Naive thymus-derived CD4-positive, alpha-beta T cell (primary cell): ENCODE measurements at regions not wholly inside any gene's neighbourhood (a gene's known extent, or its start where the extent isn't known, plus 50 kb on each side); places are given as distances from the start of the nearest gene placed in this dataset.

Experiments
- ATAC-seq: fragments of 150-1000 bp; cut with Tn5 transposase; 2 replicates; pipeline ENCODE4 v1.10.0; 2021; ENCODE audit warnings: mild to moderate bottlenecking, moderate library complexity
- CTCF ChIA-PET: fragments of 350-600 bp; sonication (Branson Sonifier 250); formaldehyde crosslinking; loops from one replicate; lab custom pipeline; 2021; ENCODE audit warnings: antibody characterized with exemption; lab: Charles Lee
- POLR2A ChIA-PET: fragments of 350-600 bp; sonication (Branson Sonifier 250); formaldehyde crosslinking; loops from one replicate; lab custom pipeline; 2021; ENCODE audit warnings: antibody characterized with exemption, inconsistent platforms; lab: Charles Lee
- DNase-seq, 9 donors: peaks; one replicate each; pipeline versions ENCODE4 v3.0.0 to v3.0.0-alpha.2; 2020 to 2022; ENCODE audit warnings: mixed read lengths in 1 of 9
- H3K27ac ChIP-seq: one replicate; pipeline ENCODE4 v1.7.0; 2013; ENCODE audit warnings: mild to moderate bottlenecking, low read depth, low read length, moderate library complexity
- H3K27me3 ChIP-seq, 2 donors: one replicate each; pipeline ENCODE4 v1.7.0; 2013; ENCODE audit warnings: low read length in 2 of 2, mild to moderate bottlenecking in 2 of 2, moderate library complexity in 2 of 2; ENCODE audit not compliant: control insufficient read depth in 2 of 2, insufficient read depth in 2 of 2
- H3K36me3 ChIP-seq, 3 experiments: 1 replicate in 2 of 3; 2 replicates in 1 of 3; pipeline ENCODE4 v1.7.0; 2013; ENCODE audit warnings: low read length in 3 of 3, mild to moderate bottlenecking in 3 of 3, moderate library complexity in 1 of 3; ENCODE audit not compliant: insufficient read depth in 3 of 3, control insufficient read depth in 2 of 3
- H3K4me1 ChIP-seq, 2 donors: one replicate each; pipeline ENCODE4 v1.7.0; 2013; ENCODE audit warnings: low read length in 2 of 2, mild to moderate bottlenecking in 2 of 2, moderate library complexity in 1 of 2; ENCODE audit not compliant: control insufficient read depth in 2 of 2, insufficient read depth in 2 of 2
- H3K4me3 ChIP-seq: 2 replicates; pipeline ENCODE4 v1.7.0; 2013; ENCODE audit warnings: mild to moderate bottlenecking, low read length
- H3K9me3 ChIP-seq, 3 experiments: 1 replicate in 2 of 3; 2 replicates in 1 of 3; pipeline ENCODE4 v1.7.0; 2013; ENCODE audit warnings: low read length in 3 of 3; ENCODE audit not compliant: control insufficient read depth in 2 of 3
- H3K27ac Mint-ChIP-seq, 9 donors: one replicate each; pipeline ENCODE4 v1.8.0; 2020 to 2022; ENCODE audit warnings: mixed read lengths in 9 of 9, mild to moderate bottlenecking in 8 of 9, moderate library complexity in 5 of 9, inconsistent platforms in 2 of 9
- H3K27me3 Mint-ChIP-seq, 5 donors: one replicate each; pipeline ENCODE4 v1.8.0; 2021 to 2022; ENCODE audit warnings: mixed read lengths in 5 of 5, mild to moderate bottlenecking in 1 of 5
- H3K36me3 Mint-ChIP-seq, 5 donors: one replicate each; pipeline ENCODE4 v1.8.0; 2020 to 2022; ENCODE audit warnings: mixed read lengths in 5 of 5, mild to moderate bottlenecking in 3 of 5, inconsistent platforms in 1 of 5
- H3K4me1 Mint-ChIP-seq, 7 donors: one replicate each; pipeline ENCODE4 v1.8.0; 2020 to 2022; ENCODE audit warnings: mixed read lengths in 7 of 7, mild to moderate bottlenecking in 3 of 7, inconsistent platforms in 1 of 7
- H3K4me3 Mint-ChIP-seq, 10 donors: one replicate each; pipeline ENCODE4 v1.8.0; 2020 to 2022; ENCODE audit warnings: mild to moderate bottlenecking in 10 of 10, mixed read lengths in 10 of 10, moderate library complexity in 6 of 10, inconsistent platforms in 2 of 10
- H3K9me3 Mint-ChIP-seq, 11 donors: one replicate each; pipeline ENCODE4 v1.8.0; 2020 to 2022; ENCODE audit warnings: mixed read lengths in 11 of 11, mild to moderate bottlenecking in 4 of 11, inconsistent platforms in 1 of 11, moderate library complexity in 1 of 11
- intact Hi-C, 2 donors: fragments of 100-400 bp; cut with micrococcal nuclease; formaldehyde crosslinking; loops; one replicate each; pipeline ENCODE4 v1.15.1; 2023

- no peaks in the 10 kb centered on the region for H3K27me3 ChIP-seq
- peak overlapping the region; percentile 1 for H3K27ac ChIP-seq
- no peak for DNase-seq
- H3K27me3 Mint-ChIP-seq, result no peaks in the 10 kb centered on the region
- peak overlapping the region; percentile 5 for H3K4me3 ChIP-seq
- ChIA-PET POLR2A (interaction anchor here (0.7 to 1.6 kb wide), 6 partner anchors 9 to 195 kb away, joined by 3 to 5 read pairs (median 4); partner anchors contain the start of gene BTG1), CTCF (no interaction called here)
- peak overlapping the region in 9 of 10 donors; percentile 65 to 79 (median 69) for H3K4me3 Mint-ChIP-seq
- peaks cover 2 to 38% (median 20%) of the 10 kb centered on the region in 7 donors for H3K4me1 Mint-ChIP-seq
- intact Hi-C loops, result loop anchor here (5.0 kb wide), 2 partner anchors 57 to 193 kb away; partner anchors contain the start of gene BTG1 (in 1 of the 2)
- H3K36me3 Mint-ChIP-seq, result peaks cover 0 to 4% (median 0%) of the 10 kb centered on the region in 5 donors
- peaks cover 0 to 4% (median 0%) of the 10 kb centered on the region in 11 donors for H3K9me3 Mint-ChIP-seq
- H3K4me1 ChIP-seq, result peaks cover 0 to 11% of the 10 kb centered on the region in 2 donors
- H3K36me3 ChIP-seq, result no peaks in the 10 kb centered on the region
- no peak for ATAC-seq
- H3K27ac Mint-ChIP-seq, result peak overlapping the region in 8 of 9 donors; percentile 76 to 90 (median 84)
- no peaks in the 10 kb centered on the region for H3K9me3 ChIP-seq
These were observed 194.9 kb upstream of the BTG1 start for GRCh38 chr12:92340441-92341064.

GRCh38 chr12:92340003-92340402, 194.4 kb upstream of the BTG1 start:
- no peak for DNase-seq
- H3K4me3 ChIP-seq, result no peak overlapping the region
- H3K4me3 Mint-ChIP-seq, result peak overlapping the region in 1 of 10 donors; percentile 69
- intact Hi-C loops, result loop anchor here (5.0 kb wide), 2 partner anchors 57 to 193 kb away; partner anchors contain the start of gene BTG1 (in 1 of the 2)
- H3K27me3 ChIP-seq, result no peaks in the 10 kb centered on the region
- no peaks in the 10 kb centered on the region for H3K36me3 ChIP-seq
- H3K9me3 ChIP-seq, result no peaks in the 10 kb centered on the region
- ChIA-PET CTCF (no interaction called here), POLR2A (interaction anchor here (1.1 to 1.6 kb wide), 3 partner anchors 10 to 194 kb away, joined by 3 to 5 read pairs (median 4); partner anchors contain the start of gene BTG1)
- H3K4me1 ChIP-seq, result peaks cover 0 to 11% of the 10 kb centered on the region in 2 donors
- H3K9me3 Mint-ChIP-seq, result peaks cover 0 to 2% (median 0%) of the 10 kb centered on the region in 11 donors
- peaks cover 2 to 41% (median 20%) of the 10 kb centered on the region in 7 donors for H3K4me1 Mint-ChIP-seq
- H3K27me3 Mint-ChIP-seq, result no peaks in the 10 kb centered on the region
- H3K27ac Mint-ChIP-seq, result peak overlapping the region in 2 of 9 donors; percentile 65 to 78
- peaks cover 0 to 2% (median 0%) of the 10 kb centered on the region in 5 donors for H3K36me3 Mint-ChIP-seq
- ATAC-seq, result no peak
- no peak overlapping the region for H3K27ac ChIP-seq

- DNase-seq, result no peak
- H3K27ac Mint-ChIP-seq, result peak overlapping the region in 4 of 9 donors; percentile 38 to 65 (median 55)
- H3K4me1 Mint-ChIP-seq, result peaks cover 3 to 48% (median 23%) of the 10 kb centered on the region in 7 donors
- Histone ChIP-seq H3K27ac (no peak overlapping the region), H3K4me1 (peaks cover 0 to 11% of the 10 kb centered on the region in 2 donors), H3K4me3 (no peak overlapping the region), H3K27me3 (no peaks in the 10 kb centered on the region), H3K36me3 (no peaks in the 10 kb centered on the region), H3K9me3 (no peaks in the 10 kb centered on the region)
- no peak for ATAC-seq
- intact Hi-C loops, result no loop called here
- H3K36me3 Mint-ChIP-seq, result peaks cover 0 to 1% (median 0%) of the 10 kb centered on the region in 5 donors
- ChIA-PET CTCF (no interaction called here), POLR2A (interaction anchor here (1.6 kb wide), 1 partner anchor 10 kb away, joined by 5 read pairs; no protein-coding TSS in a partner anchor)
- H3K4me3 Mint-ChIP-seq, result no peak overlapping the region
- H3K9me3 Mint-ChIP-seq, result peaks cover 0 to 2% (median 0%) of the 10 kb centered on the region in 11 donors
- H3K27me3 Mint-ChIP-seq, result no peaks in the 10 kb centered on the region
These were observed 193.7 kb upstream of the BTG1 start for GRCh38 chr12:92339198-92339821.

DNA sequence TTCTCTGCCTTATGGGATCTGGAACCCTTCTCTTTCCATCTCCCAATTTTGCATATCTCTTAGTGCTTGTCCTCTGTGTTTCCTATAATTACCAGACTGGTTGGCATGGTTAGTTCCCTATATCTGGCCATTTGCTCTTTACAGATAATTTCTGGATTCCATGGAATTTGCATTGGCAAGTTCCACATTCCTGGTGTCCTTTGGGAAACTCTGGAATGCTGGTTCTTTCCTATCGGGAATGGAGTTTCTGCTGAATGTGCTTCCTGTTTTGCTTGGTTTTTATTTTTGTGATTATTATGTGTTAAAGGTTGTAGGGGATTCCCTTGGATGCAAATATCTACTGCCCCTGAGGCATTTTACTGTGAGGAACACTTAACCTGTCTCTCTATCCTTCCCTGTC, 193.0 kb upstream of the BTG1 start:
- H3K27ac Mint-ChIP-seq, result no peak overlapping the region
- POLR2A ChIA-PET, result interaction anchor here (1.0 kb wide), 1 partner anchor 193 kb away, joined by 4 read pairs; the partner anchor contains the start of gene BTG1
- Histone ChIP-seq H3K9me3 (no peaks in the 10 kb centered on the region), H3K4me1 (peaks cover 0 to 13% of the 10 kb centered on the region in 2 donors), H3K27ac (no peak overlapping the region), H3K27me3 (no peaks in the 10 kb centered on the region), H3K36me3 (no peaks in the 10 kb centered on the region), H3K4me3 (no peak overlapping the region)
- intact Hi-C loops, result no loop called here
- peaks cover 8 to 53% (median 30%) of the 10 kb centered on the region in 7 donors for H3K4me1 Mint-ChIP-seq
- CTCF ChIA-PET, result no interaction called here
- DNase-seq (no peak), ATAC-seq (no peak)
- peaks cover 0 to 2% (median 0%) of the 10 kb centered on the region in 11 donors for H3K9me3 Mint-ChIP-seq
- no peak overlapping the region for H3K4me3 Mint-ChIP-seq
- H3K36me3 Mint-ChIP-seq, result peaks cover 0 to 1% (median 0%) of the 10 kb centered on the region in 5 donors
- H3K27me3 Mint-ChIP-seq, result no peaks in the 10 kb centered on the region

GRCh38 chr12:92338102-92338501, 192.5 kb upstream of the BTG1 start:
- ATAC-seq (no peak), DNase-seq (no peak)
- Histone ChIP-seq H3K9me3 (no peaks in the 10 kb centered on the region), H3K27me3 (no peaks in the 10 kb centered on the region), H3K36me3 (no peaks in the 10 kb centered on the region), H3K4me1 (peaks cover under 1 to 18% of the 10 kb centered on the region in 2 donors), H3K4me3 (no peak overlapping the region), H3K27ac (no peak overlapping the region)
- CTCF ChIA-PET, result no interaction called here
- Mint-ChIP-seq H3K9me3 (no peaks in the 10 kb centered on the region), H3K27ac (no peak overlapping the region), H3K4me1 (peaks cover 14 to 56% (median 35%) of the 10 kb centered on the region in 7 donors), H3K36me3 (peaks cover 0 to 1% (median 0%) of the 10 kb centered on the region in 5 donors), H3K27me3 (no peaks in the 10 kb centered on the region), H3K4me3 (no peak overlapping the region)
- intact Hi-C loops, result no loop called here
- POLR2A ChIA-PET, result interaction anchor here (0.6 to 1.0 kb wide), 2 partner anchors 10 to 192 kb away, joined by 3 to 4 read pairs; partner anchors contain the start of gene BTG1

DNA sequence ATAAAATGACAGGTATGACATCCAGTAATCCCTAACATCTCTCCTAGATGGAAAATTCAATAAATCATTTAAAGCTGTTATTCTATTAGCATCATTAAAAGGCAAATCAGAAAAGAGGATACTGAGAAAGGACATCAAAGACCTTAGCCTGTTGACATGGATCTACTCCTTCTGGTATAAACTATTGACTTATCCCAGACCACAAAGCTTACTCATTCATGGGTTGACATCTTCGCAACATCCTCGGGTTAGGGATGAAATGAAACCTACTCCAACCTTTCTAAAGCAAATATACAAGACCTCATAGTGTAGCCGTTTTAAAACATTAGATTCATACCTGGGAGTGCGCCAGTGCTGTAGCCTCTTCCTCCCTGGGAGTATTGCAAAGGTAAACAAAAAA, 191.5 kb upstream of the BTG1 start:
- H3K4me1 Mint-ChIP-seq, result peaks cover 23 to 62% (median 44%) of the 10 kb centered on the region in 7 donors
- intact Hi-C loops, result no loop called here
- ChIA-PET CTCF (no interaction called here), POLR2A (interaction anchor here (0.6 kb wide), 2 partner anchors 192 to 416 kb away, joined by 3 read pairs; partner anchors contain the start of gene BTG1)
- no peaks in the 10 kb centered on the region for H3K9me3 ChIP-seq
- DNase-seq (no peak), ATAC-seq (no peak)
- H3K27me3 Mint-ChIP-seq, result no peaks in the 10 kb centered on the region
- H3K4me3 Mint-ChIP-seq, result no peak overlapping the region
- no peaks in the 10 kb centered on the region for H3K36me3 ChIP-seq
- no peaks in the 10 kb centered on the region for H3K27me3 ChIP-seq
- peaks cover 6 to 28% of the 10 kb centered on the region in 2 donors for H3K4me1 ChIP-seq
- H3K36me3 Mint-ChIP-seq, result peaks cover 0 to 1% (median 0%) of the 10 kb centered on the region in 5 donors
- no peak overlapping the region for H3K27ac ChIP-seq
- H3K4me3 ChIP-seq, result no peak overlapping the region
- no peaks in the 10 kb centered on the region for H3K9me3 Mint-ChIP-seq
- peak overlapping the region in 1 of 9 donors; percentile 65 for H3K27ac Mint-ChIP-seq
